Cardiac fibroblast (primary cell): ENCODE measurements at regions not wholly inside any gene's neighbourhood (a gene's known extent, or its start where the extent isn't known, plus 50 kb on each side); places are given as distances from the start of the nearest gene placed in this dataset.

ENCODE experiments used
- DNase-seq, 2 donors: peaks; one replicate each; pipeline versions ENCODE4 v3.0.0 to v3.0.0-alpha.2; 2010; ENCODE audit warnings: low read depth in 2 of 2
- H3K4me3 ChIP-seq, 2 donors: replicated peaks in 1 of 2; 1 replicate in 1 of 2; 2 replicates in 1 of 2; pipeline ENCODE4 v1.5.1; 2011; ENCODE audit warnings: low read depth in 2 of 2, low read length in 2 of 2, mild to moderate bottlenecking in 2 of 2, moderate library complexity in 1 of 2
- CTCF ChIP-seq: IDR thresholded peaks from one replicate; pipeline ENCODE4 v1.5.1; 2011; ENCODE audit warnings: low read depth, mild to moderate bottlenecking, low read length, inconsistent platforms

- DNase-seq = no peak
- TF ChIP-seq CTCF = no peak
- H3K4me3 ChIP-seq = no peak overlapping the region
These were observed 295.7 kb downstream of the CDC5L start for GRCh38 chr6:44682987-44683779.

GRCh38 chr6:44685213-44685612 is 297.7 kb downstream of the CDC5L start:
- H3K4me3 ChIP-seq = no peak overlapping the region
- no peak for DNase-seq
- TF ChIP-seq CTCF = no peak

GRCh38 chr6:44696099-44696498 is 308.6 kb downstream of the CDC5L start:
- DNase-seq = peak; percentile 24 to 85
- TF ChIP-seq CTCF = no peak
- H3K4me3 ChIP-seq = no peak overlapping the region

GRCh38 chr6:44696686-44697085 is 309.2 kb downstream of the CDC5L start:
- no peak for TF ChIP-seq CTCF
- no peak overlapping the region for H3K4me3 ChIP-seq

DNA sequence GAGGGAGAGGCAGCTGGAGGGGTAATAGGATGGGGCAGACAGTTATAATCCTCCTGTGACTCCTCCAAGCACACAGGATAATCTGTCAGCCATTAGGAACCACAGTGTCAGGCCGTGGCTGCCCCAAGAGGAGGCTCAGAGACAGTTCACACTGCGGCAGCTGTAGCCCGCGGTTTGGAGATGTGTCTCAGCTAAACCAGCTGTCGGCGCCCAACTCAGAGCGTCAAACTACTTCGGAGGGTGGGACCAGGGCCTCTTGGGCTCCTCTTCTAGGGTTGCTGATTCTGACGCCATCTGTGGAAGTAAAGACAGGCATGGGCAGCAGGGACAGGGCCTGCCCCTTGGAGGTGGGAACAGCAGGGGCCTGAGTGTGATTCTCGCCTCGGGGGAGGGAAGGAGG is 309.8 kb downstream of the CDC5L start:
- DNase-seq = peak; percentile 26 to 49
- H3K4me3 ChIP-seq = no peak overlapping the region
- TF ChIP-seq CTCF = no peak

More at GRCh38 chr6:44696686-44697085, 309.2 kb downstream of the CDC5L start:
- DNase-seq = no peak

GRCh38 chr6:44698602-44699001 is 311.1 kb downstream of the CDC5L start:
- no peak for DNase-seq
- H3K4me3 ChIP-seq = no peak overlapping the region
- TF ChIP-seq CTCF = no peak

DNA sequence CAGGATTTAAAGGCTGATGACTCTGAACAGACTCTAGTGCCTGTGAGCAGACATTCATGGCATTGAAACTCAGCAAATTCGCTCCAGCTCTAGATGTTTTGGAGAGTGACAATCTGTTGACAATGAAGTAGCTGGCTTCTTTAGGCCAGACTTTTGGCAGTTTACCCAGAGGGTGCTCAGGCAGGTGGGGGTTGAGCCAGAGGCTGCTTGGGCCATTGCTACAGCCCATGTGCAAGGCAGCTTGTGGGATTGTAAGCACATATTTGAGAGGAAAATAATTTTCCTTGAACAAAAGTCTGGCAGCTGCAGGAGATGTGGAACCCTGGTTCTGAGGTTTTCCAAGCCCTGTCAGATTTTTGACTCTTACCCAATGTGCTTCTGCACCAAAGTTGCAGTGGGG is 311.6 kb downstream of the CDC5L start:
- TF ChIP-seq CTCF = no peak
- peak; percentile 32 to 53 for DNase-seq
- H3K4me3 ChIP-seq = no peak overlapping the region
